Breast epithelium (tissue), 4 donors: ENCODE measurements at regions not wholly inside any gene's neighbourhood (a gene's known extent, or its start where the extent isn't known, plus 50 kb on each side); places are given as distances from the start of the nearest gene placed in this dataset.

Source experiments
- DNase-seq, 2 donors: peaks; one replicate each; pipeline ENCODE4 v3.0.0-alpha.2; 2019; ENCODE audit warnings: low spot score in 2 of 2
- H3K27ac ChIP-seq, 2 donors: fragments of 200-600 bp; sonication (generic) in 1 of 2; one replicate each; pipeline ENCODE4 v1.5.1; 2016 to 2019; ENCODE audit warnings: mild to moderate bottlenecking in 1 of 2
- H3K27me3 ChIP-seq, 2 donors: fragments of 200-600 bp; sonication (generic) in 1 of 2; one replicate each; pipeline versions ENCODE4 v1.5.1 to v1.6.0; 2017 to 2019; ENCODE audit warnings: control low read depth in 1 of 2, mild to moderate bottlenecking in 1 of 2
- H3K36me3 ChIP-seq: fragments of 200-600 bp; one replicate; pipeline ENCODE4 v1.5.1; 2019
- H3K4me1 ChIP-seq, 2 donors: fragments of 200-600 bp; sonication (generic); one replicate each; pipeline ENCODE4 v1.5.1; 2016 to 2019; ENCODE audit warnings: control low read depth in 1 of 2
- H3K4me3 ChIP-seq, 3 donors: fragments of 200-600 bp; sonication (generic); 1 replicate in 2 of 3; 2 replicates in 1 of 3; pipeline ENCODE4 v1.5.1; 2016 to 2019; ENCODE audit warnings: mild to moderate bottlenecking in 3 of 3, moderate library complexity in 2 of 3
- H3K9me3 ChIP-seq, 2 donors: fragments of 200-600 bp; sonication (generic) in 1 of 2; one replicate each; pipeline ENCODE4 v1.5.1; 2016 to 2019; ENCODE audit warnings: control low read depth in 1 of 2
- CTCF ChIP-seq, 3 donors: fragments of 450-650 bp; IDR thresholded peaks; one replicate each; pipeline ENCODE4 v1.5.1; 2016 to 2017; ENCODE audit warnings: antibody characterized with exemption in 3 of 3, mild to moderate bottlenecking in 3 of 3, moderate library complexity in 3 of 3
- POLR2A ChIP-seq: fragments of 450-650 bp; IDR thresholded peaks from one replicate; pipeline ENCODE4 v1.6.1; 2016; ENCODE audit warnings: antibody characterized with exemption, mild to moderate bottlenecking, moderate library complexity
- POLR2AphosphoS5 ChIP-seq, 3 donors: sonication (generic); formaldehyde crosslinking; IDR thresholded peaks; one replicate each; pipeline ENCODE4 v1.6.1; 2017; ENCODE audit warnings: antibody characterized with exemption in 3 of 3
- intact Hi-C: fragments of 100-400 bp; cut with DNase I; formaldehyde crosslinking; loops from one replicate; pipeline ENCODE4 v1.15.1; 2023; ENCODE audit warnings: low total_unique reads

- Histone ChIP-seq H3K9me3 (no peaks in the 10 kb centered on the region), H3K27me3 (no peaks in the 10 kb centered on the region), H3K27ac (no peak overlapping the region), H3K4me1 (no peaks in the 10 kb centered on the region), H3K4me3 (no peak overlapping the region), H3K36me3 (no peaks in the 10 kb centered on the region)
- DNase-seq = no peak
- intact Hi-C loops = loop anchor here (2.0 kb wide), 1 partner anchor 68 kb away; no protein-coding TSS in a partner anchor
- TF ChIP-seq CTCF (IDR thresholded peaks at IDR 0.05) (no peak), POLR2A (no peak), POLR2AphosphoS5 (IDR thresholded peaks at IDR 0.05) (no peak)
Measured at GRCh38 chr10:47178537-47179290, 121.3 kb upstream of the GDF10 start.

- no peak overlapping the region for H3K27ac ChIP-seq
- no peak overlapping the region for H3K4me3 ChIP-seq
- no peaks in the 10 kb centered on the region for H3K4me1 ChIP-seq
- no peaks in the 10 kb centered on the region for H3K9me3 ChIP-seq
- DNase-seq = no peak
- H3K27me3 ChIP-seq = no peaks in the 10 kb centered on the region
- intact Hi-C loops = loop anchor here (2.0 kb wide), 1 partner anchor 68 kb away; no protein-coding TSS in a partner anchor
- no peak for TF ChIP-seq CTCF (IDR thresholded peaks at IDR 0.05)
- H3K36me3 ChIP-seq = no peaks in the 10 kb centered on the region
Measured at GRCh38 chr10:47179291-47179647, 120.7 kb upstream of the GDF10 start.

GRCh38 chr10:47181052-47181849 lies 118.7 kb upstream of the GDF10 start:
- TF ChIP-seq POLR2A (no peak), POLR2AphosphoS5 (IDR thresholded peaks at IDR 0.05) (no peak), CTCF (IDR thresholded peaks at IDR 0.05) (no peak)
- DNase-seq = no peak
- Histone ChIP-seq H3K4me1 (no peaks in the 10 kb centered on the region), H3K27me3 (no peaks in the 10 kb centered on the region), H3K27ac (no peak overlapping the region), H3K36me3 (no peaks in the 10 kb centered on the region), H3K9me3 (no peaks in the 10 kb centered on the region), H3K4me3 (no peak overlapping the region)
- intact Hi-C loops = no loop called here

- Histone ChIP-seq H3K9me3 (no peaks in the 10 kb centered on the region), H3K4me1 (no peaks in the 10 kb centered on the region), H3K36me3 (no peaks in the 10 kb centered on the region), H3K4me3 (no peak overlapping the region), H3K27me3 (no peaks in the 10 kb centered on the region), H3K27ac (no peak overlapping the region)
- DNase-seq = no peak
- TF ChIP-seq POLR2A (no peak), CTCF (IDR thresholded peaks at IDR 0.05) (no peak), POLR2AphosphoS5 (IDR thresholded peaks at IDR 0.05) (no peak)
- intact Hi-C loops = no loop called here
Measured at GRCh38 chr10:47182934-47183703, 116.9 kb upstream of the GDF10 start.

GRCh38 chr10:47183704-47184041 lies 116.3 kb upstream of the GDF10 start:
- H3K27me3 ChIP-seq = no peaks in the 10 kb centered on the region
- H3K9me3 ChIP-seq = no peaks in the 10 kb centered on the region
- H3K27ac ChIP-seq = no peak overlapping the region
- intact Hi-C loops = no loop called here
- H3K4me1 ChIP-seq = no peaks in the 10 kb centered on the region
- no peaks in the 10 kb centered on the region for H3K36me3 ChIP-seq
- no peak for DNase-seq
- TF ChIP-seq POLR2A = no peak
- no peak for TF ChIP-seq CTCF (IDR thresholded peaks at IDR 0.05)
- TF ChIP-seq POLR2AphosphoS5 (IDR thresholded peaks at IDR 0.05) = no peak
- H3K4me3 ChIP-seq = no peak overlapping the region
